ENCODE measurements at regions not wholly inside any gene's neighbourhood (a gene's known extent, or its start where the extent isn't known, plus 50 kb on each side); places are given as distances from the start of the nearest gene placed in this dataset.
"Not testable (repeated sequence)": the region's sequence is repeated elsewhere in the genome, so short reads cannot be mapped to it uniquely, and the experiment has no call there.

- Mint-ChIP-seq H3K27me3 (no peaks in the 10 kb centered on the region), H3K36me3 (ENCODE audit: low read depth) (no peaks in the 10 kb centered on the region), H3K4me1 (no peaks in the 10 kb centered on the region), H3K4me3 (no peak overlapping the region), H3K9me3 (peaks cover 6% of the 10 kb centered on the region), H3K27ac (no peak overlapping the region)
- no peak for DNase-seq
- intact Hi-C loops (cut with micrococcal nuclease), result no loop called here
Observed at GRCh38 chr2:182477774-182478173, 50.9 kb upstream of the PDE1A start.

GRCh38 chr2:182481676-182482075, 54.8 kb upstream of the PDE1A start:
- H3K4me1 Mint-ChIP-seq, result no peaks in the 10 kb centered on the region
- H3K36me3 Mint-ChIP-seq (ENCODE audit: low read depth), result no peaks in the 10 kb centered on the region
- no peak for DNase-seq
- no peak overlapping the region for H3K4me3 Mint-ChIP-seq
- H3K27me3 Mint-ChIP-seq, result no peaks in the 10 kb centered on the region
- intact Hi-C loops (cut with micrococcal nuclease), result no loop called here
- no peaks in the 10 kb centered on the region for H3K9me3 Mint-ChIP-seq
- H3K27ac Mint-ChIP-seq, result no peak overlapping the region

- Mint-ChIP-seq H3K27ac (no peak overlapping the region), H3K27me3 (no peaks in the 10 kb centered on the region), H3K4me3 (no peak overlapping the region), H3K9me3 (no peaks in the 10 kb centered on the region), H3K4me1 (no peaks in the 10 kb centered on the region), H3K36me3 (ENCODE audit: low read depth) (no peaks in the 10 kb centered on the region)
- intact Hi-C loops (cut with micrococcal nuclease), result no loop called here
- no peak for DNase-seq
Observed at GRCh38 chr2:182482511-182482910, 55.7 kb upstream of the PDE1A start.

DNA sequence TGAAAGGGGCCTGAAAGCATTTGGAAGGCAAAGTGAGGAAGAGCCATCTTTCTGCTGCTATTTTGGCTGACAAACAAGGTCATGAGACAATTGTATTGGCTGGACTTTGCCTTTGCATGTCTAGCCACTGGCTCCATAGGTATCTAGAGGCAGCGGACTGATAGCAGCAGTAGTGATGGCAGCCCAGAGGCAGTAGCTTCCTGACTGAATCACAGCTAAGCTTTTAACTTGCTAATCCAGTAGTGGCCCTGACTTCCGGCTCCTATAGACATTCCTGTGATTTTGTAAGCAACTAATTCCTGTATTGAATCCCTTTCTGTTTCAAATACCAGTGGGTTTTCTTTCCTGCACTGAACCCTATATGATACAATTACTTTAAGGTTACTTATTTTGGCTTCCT, 69.8 kb upstream of the PDE1A start:
- H3K27ac Mint-ChIP-seq, result no peak overlapping the region

DNA sequence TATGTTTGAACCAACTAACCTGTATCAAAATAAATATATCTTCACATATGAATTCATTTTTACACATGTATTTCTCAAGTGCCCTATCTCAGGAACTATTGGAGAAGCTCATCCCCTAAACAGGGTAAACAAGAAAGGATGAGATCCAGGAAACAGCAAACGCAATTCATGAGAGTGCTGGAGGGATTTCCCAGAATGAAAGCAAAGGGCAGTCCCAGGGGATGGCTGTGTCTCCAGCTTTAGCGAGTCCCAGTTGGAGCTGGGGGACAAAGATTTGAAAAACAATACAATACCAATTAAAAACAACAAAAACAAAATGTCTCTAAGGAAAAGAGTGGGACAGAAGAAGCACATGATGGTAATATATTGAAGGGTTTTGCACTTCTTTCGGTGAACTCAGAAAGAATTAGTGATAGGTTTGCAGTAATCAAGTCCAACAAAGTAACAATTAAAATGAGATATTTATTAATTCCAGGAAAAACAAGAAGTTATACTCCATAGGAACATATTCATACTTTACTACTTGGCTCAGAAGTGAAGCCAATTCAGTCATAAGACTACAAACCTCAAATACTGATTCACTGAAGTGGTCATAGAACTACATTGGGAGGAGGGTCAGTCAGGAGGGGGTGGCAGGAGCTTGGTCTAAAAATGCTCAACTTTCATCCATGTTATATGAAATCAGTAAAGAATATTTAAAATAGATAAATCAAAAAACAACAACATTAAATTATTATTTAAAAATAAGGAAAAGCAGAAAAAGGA, 73.1 kb upstream of the PDE1A start:
- intact Hi-C loops (cut with micrococcal nuclease), result no loop called here
- no peaks in the 10 kb centered on the region for H3K36me3 Mint-ChIP-seq (ENCODE audit: low read depth)
- H3K4me3 Mint-ChIP-seq, result no peak overlapping the region
- H3K4me1 Mint-ChIP-seq, result no peaks in the 10 kb centered on the region
- no peaks in the 10 kb centered on the region for H3K27me3 Mint-ChIP-seq
- H3K27ac Mint-ChIP-seq, result no peak overlapping the region
- H3K9me3 Mint-ChIP-seq, result no peaks in the 10 kb centered on the region
- DNase-seq, result no peak

More for the DNA sequence above, 69.8 kb upstream of the PDE1A start:
- no peak for DNase-seq
- Mint-ChIP-seq H3K27me3 (no peaks in the 10 kb centered on the region), H3K4me3 (no peak overlapping the region), H3K36me3 (ENCODE audit: low read depth) (no peaks in the 10 kb centered on the region), H3K4me1 (no peaks in the 10 kb centered on the region), H3K9me3 (no peaks in the 10 kb centered on the region)
- intact Hi-C loops (cut with micrococcal nuclease), result no loop called here

DNA sequence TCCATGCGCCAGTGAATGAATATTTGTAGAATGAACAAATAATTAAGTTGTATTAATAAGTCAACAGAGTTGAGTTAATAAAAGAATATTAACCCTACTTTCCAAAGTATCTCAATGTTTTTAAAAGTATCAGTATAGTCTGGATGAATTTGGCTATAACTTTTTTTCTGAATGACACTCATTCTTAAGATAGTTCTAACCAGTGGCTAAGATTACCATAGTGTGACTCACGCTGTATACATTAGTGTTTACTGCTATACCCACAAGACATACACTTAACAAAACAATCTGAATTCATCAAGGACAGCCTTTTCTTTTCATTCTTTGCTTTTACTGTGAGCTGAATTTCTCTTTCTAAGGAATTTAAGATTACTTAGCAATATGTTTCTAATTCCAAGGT, 77.0 kb upstream of the PDE1A start:
- Mint-ChIP-seq H3K4me3 (no peak overlapping the region), H3K36me3 (ENCODE audit: low read depth) (no peaks in the 10 kb centered on the region), H3K27me3 (no peaks in the 10 kb centered on the region), H3K4me1 (no peaks in the 10 kb centered on the region), H3K27ac (no peak overlapping the region), H3K9me3 (no peaks in the 10 kb centered on the region)
- intact Hi-C loops (cut with micrococcal nuclease), result no loop called here
- DNase-seq, result no peak

DNA sequence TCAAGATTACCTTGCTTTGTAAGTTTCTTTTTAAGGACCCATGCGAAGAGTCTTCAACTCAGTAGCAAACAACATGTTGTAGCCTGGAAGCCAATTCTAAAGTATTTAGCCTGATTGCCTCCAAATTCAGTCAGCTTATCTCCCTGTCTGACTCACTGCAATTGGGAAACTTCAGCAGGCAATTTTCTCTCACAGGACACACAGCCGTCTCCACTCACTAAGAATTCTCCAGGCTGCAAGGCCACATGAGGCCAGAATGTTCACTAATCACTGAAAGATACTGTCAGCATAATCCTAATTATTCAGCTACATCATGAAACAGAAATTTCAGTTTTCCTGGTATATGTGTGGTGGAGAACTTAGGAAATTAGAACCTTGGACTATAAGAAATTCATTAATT, 78.1 kb upstream of the PDE1A start:
- no peak for DNase-seq
- Mint-ChIP-seq H3K36me3 (ENCODE audit: low read depth) (no peaks in the 10 kb centered on the region), H3K9me3 (no peaks in the 10 kb centered on the region), H3K4me3 (no peak overlapping the region), H3K4me1 (no peaks in the 10 kb centered on the region), H3K27ac (no peak overlapping the region), H3K27me3 (no peaks in the 10 kb centered on the region)
- intact Hi-C loops (cut with micrococcal nuclease), result no loop called here

DNA sequence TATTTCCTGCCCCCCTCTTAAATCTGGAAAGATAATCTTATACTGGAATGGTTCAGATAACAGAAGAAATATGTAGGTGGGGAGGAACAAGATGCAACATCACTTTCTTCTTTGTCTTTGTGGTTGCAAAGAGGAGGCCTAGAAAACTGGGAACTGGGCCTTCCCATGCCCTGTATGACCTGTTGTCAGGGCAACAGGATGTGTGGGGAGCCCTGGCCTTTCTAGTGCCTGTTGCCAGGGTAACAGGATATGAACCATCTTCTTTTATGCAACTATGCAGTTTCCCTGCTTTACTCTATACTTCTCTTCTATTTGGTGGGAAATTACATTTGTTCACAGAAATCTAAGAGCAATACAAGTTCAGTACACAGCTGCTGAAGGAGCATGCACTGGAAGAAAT, 79.8 kb upstream of the PDE1A start:
- intact Hi-C loops (cut with micrococcal nuclease), result no loop called here
- Mint-ChIP-seq H3K4me3 (no peak overlapping the region), H3K9me3 (no peaks in the 10 kb centered on the region), H3K27me3 (no peaks in the 10 kb centered on the region), H3K27ac (no peak overlapping the region), H3K36me3 (ENCODE audit: low read depth) (no peaks in the 10 kb centered on the region), H3K4me1 (no peaks in the 10 kb centered on the region)
- DNase-seq, result no peak

DNA sequence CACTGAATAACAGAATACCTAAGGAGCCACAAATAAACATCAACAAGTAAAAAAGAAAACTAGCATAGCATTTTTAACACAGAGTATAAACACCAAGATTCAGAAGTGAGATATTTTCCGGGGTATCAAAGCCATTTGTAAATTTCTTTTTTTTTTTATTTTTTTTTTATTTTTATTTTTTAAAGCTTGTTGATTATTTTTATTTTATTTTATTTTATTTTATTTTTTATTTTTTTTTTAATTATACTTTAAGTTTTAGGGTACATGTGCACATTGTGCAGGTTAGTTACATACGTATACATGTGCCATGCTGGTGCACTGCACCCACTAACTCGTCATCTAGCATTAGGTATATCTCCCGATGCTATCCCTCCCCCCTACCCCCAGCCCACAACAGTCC, 81.7 kb upstream of the PDE1A start:
- H3K27me3 Mint-ChIP-seq; H3K4me3 Mint-ChIP-seq; H3K36me3 Mint-ChIP-seq (ENCODE audit: low read depth); intact Hi-C loops (cut with micrococcal nuclease); H3K9me3 Mint-ChIP-seq; H3K4me1 Mint-ChIP-seq; H3K27ac Mint-ChIP-seq; DNase-seq: not testable (repeated sequence)

GRCh38 chr2:182509216-182509615, 82.4 kb upstream of the PDE1A start:
- Mint-ChIP-seq H3K36me3 (ENCODE audit: low read depth) (no peaks in the 10 kb centered on the region), H3K4me1 (no peaks in the 10 kb centered on the region), H3K27me3 (no peaks in the 10 kb centered on the region), H3K27ac (no peak overlapping the region), H3K9me3 (no peaks in the 10 kb centered on the region), H3K4me3 (no peak overlapping the region)
- intact Hi-C loops (cut with micrococcal nuclease), result no loop called here
- DNase-seq, result no peak

GRCh38 chr2:182521453-182522404, 94.9 kb upstream of the PDE1A start:
- intact Hi-C loops (cut with micrococcal nuclease), result no loop called here
- Mint-ChIP-seq H3K27ac (no peak overlapping the region), H3K9me3 (no peaks in the 10 kb centered on the region), H3K4me3 (no peak overlapping the region), H3K4me1 (no peaks in the 10 kb centered on the region), H3K27me3 (peaks cover 10% of the 10 kb centered on the region), H3K36me3 (ENCODE audit: low read depth) (no peaks in the 10 kb centered on the region)
- DNase-seq, result no peak

GRCh38 chr2:182522405-182522896, 95.6 kb upstream of the PDE1A start:
- no peaks in the 10 kb centered on the region for H3K9me3 Mint-ChIP-seq
- DNase-seq, result no peak
- intact Hi-C loops (cut with micrococcal nuclease), result no loop called here
- no peak overlapping the region for H3K27ac Mint-ChIP-seq
- H3K4me3 Mint-ChIP-seq, result no peak overlapping the region
- peaks cover 10% of the 10 kb centered on the region for H3K27me3 Mint-ChIP-seq
- H3K4me1 Mint-ChIP-seq, result no peaks in the 10 kb centered on the region
- no peaks in the 10 kb centered on the region for H3K36me3 Mint-ChIP-seq (ENCODE audit: low read depth)

- intact Hi-C loops (cut with micrococcal nuclease), result no loop called here
- Mint-ChIP-seq H3K4me1 (no peaks in the 10 kb centered on the region), H3K9me3 (no peaks in the 10 kb centered on the region), H3K4me3 (no peak overlapping the region), H3K27ac (no peak overlapping the region), H3K27me3 (peaks cover 10% of the 10 kb centered on the region), H3K36me3 (ENCODE audit: low read depth) (no peaks in the 10 kb centered on the region)
- no peak for DNase-seq
Observed at GRCh38 chr2:182522972-182523473, 96.2 kb upstream of the PDE1A start.

DNA sequence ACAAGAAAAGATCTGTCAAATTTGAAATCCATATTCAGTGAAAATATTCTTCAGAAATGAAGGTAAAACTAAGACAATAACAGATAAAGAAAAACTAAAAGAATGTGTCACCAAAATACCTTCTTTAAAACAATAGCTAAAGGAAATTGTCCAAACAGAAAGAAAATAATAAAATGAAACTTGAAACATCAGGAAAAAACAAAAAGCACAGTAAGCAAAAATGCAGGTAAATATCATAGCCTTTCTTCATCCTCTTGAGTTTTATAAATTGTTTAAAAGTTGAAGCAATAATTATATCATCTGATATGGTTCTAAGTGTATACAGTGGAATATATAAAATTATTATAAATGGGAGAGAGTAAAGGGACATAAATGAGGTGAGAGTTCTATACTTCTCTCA, 103.8 kb upstream of the PDE1A start:
- H3K36me3 Mint-ChIP-seq (ENCODE audit: low read depth), result no peaks in the 10 kb centered on the region
- no peak overlapping the region for H3K4me3 Mint-ChIP-seq
- no peak for DNase-seq
- H3K4me1 Mint-ChIP-seq, result no peaks in the 10 kb centered on the region
- intact Hi-C loops (cut with micrococcal nuclease), result no loop called here
- no peaks in the 10 kb centered on the region for H3K9me3 Mint-ChIP-seq
- no peaks in the 10 kb centered on the region for H3K27me3 Mint-ChIP-seq
- no peak overlapping the region for H3K27ac Mint-ChIP-seq

Measured in activated CD4-positive, alpha-beta T cell treated with anti-CD3 and anti-CD28 coated beads, Interleukin-2, amount 10 ng/mL, durations not matched to agents 24 days and 14 days (primary cell).